ENCODE measurements at regions not wholly inside any gene's neighbourhood (a gene's known extent, or its start where the extent isn't known, plus 50 kb on each side); places are given as distances from the start of the nearest gene placed in this dataset.
A peak's percentile ranks its signal among the peaks of the same experiment; 100 is the strongest.
"Not testable (repeated sequence)": the region's sequence is repeated elsewhere in the genome, so short reads cannot be mapped to it uniquely, and the experiment has no call there.

DNA sequence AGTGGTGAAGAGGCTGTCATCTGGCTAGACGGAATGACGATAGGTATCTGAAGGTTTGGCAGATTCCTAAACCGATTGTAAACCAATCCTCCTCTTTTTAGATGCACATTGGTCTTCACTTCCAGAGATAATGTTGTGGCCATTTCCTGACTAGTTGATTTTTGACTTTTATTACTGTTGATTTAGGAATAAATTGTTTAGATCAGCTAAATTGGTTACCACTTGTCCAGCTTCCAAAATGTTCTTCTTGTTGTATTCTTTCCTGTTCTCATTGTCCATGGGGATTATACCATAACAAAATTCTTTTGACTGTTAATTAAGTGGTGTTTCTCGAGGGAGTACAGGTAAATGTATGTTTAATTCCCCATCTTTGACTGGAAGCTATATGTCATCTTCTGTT, 119.7 kb downstream of the MACROH2A1 start:
- no peak for DNase-seq

- DNase-seq: no peak
These were observed 122.9 kb downstream of the MACROH2A1 start for GRCh38 chr5:135276151-135276550.

- DNase-seq: no peak
These were observed 125.8 kb downstream of the MACROH2A1 start for GRCh38 chr5:135273212-135273611.

DNA sequence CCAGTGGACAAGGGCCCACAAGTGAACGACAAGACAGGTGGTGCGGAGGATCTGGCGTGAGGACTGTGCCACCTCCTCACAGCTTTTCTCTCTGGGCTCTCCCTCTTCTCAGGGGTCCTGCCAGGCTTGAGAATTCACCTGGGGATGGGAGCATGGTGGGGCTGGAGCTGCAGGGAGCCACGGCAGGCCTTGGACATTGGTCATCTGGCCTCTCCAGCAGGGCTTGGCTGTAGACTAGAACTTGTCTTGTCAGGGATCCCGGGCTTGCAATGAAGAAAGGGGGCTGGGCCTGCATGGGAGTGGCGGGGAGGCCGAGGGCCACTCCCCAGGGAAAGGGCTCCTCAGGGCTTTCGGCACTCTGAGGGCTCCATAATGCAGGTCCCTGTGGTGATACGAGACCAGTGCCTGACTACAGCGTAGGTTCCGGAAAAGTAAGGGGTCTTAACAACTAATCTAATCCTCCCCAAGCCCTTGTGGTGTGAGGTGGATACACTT, 126.7 kb downstream of the MACROH2A1 start:
- DNase-seq: no peak

- DNase-seq: peak; percentile 39 to 71
These were observed 127.3 kb downstream of the MACROH2A1 start for GRCh38 chr5:135271533-135272310.

DNA sequence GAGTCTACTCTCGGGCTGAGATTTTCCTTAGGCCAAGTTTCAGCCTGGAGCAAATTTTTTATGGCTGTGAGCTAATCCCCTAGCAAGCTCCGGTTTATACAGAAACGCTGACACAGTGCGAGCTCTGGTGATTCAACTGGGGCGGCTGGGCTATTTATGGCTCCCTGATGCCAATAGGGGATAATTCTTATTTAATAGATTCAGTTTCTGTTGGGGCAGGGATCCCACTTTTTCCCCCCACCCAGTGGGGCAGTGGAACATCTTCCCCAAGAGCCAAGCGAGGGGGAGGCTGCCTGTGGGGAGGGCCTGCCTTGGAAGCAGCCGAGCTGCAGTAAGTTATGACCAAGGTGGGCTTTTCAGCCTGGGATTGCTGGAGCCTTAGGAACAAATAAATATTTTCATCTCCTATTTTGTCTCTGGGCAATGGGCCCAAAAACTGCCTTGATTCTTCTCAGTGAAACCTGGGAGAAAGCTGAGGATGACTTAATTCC, 129.1 kb downstream of the MACROH2A1 start:
- no peak for DNase-seq

- DNase-seq: no peak
These were observed 129.8 kb downstream of the MACROH2A1 start for GRCh38 chr5:135269199-135269598.

- no peak for DNase-seq
These were observed 132.1 kb downstream of the MACROH2A1 start for GRCh38 chr5:135266975-135267374.

DNA sequence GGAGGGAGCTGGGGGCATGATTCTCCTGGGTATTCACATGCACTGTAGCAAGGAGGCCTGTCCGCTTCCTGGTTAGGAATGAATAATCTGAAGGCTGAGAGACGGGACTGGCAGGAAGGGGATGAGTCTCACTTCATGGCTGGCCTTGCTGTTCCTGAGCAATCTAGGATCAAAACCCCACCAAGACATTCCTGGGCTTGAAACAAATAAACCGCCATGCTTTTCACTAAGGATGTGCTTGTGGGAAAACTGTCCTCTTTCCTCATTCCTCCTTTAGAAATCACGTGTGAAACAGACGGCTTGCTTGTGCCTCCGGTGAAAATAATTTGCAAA, 132.8 kb downstream of the MACROH2A1 start:
- no peak for DNase-seq

GRCh38 chr5:135265497-135266302, 133.3 kb downstream of the MACROH2A1 start:
- DNase-seq: no peak

- no peak for DNase-seq
These were observed 134.3 kb downstream of the MACROH2A1 start for GRCh38 chr5:135264451-135265440.

- no peak for DNase-seq
These were observed 135.9 kb downstream of the MACROH2A1 start for GRCh38 chr5:135263022-135263668.

DNA sequence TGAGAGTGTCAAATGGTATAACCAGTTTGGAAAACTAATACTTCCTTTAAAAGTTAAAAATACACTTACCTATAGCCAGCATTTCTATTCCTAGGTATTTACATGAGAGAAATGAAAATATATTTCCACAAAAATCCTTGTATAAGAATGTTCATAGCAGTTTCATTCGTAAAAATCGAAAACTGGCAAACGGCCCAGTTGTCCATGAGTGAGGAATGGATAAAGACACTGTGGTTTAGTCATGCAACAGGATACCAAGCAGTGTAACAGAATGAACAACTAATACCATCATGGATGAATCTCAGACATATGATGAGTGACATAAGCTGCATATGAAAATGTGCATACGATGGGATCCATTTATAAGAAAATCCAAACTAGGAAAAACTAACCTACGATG, 136.7 kb downstream of the MACROH2A1 start:
- no peak for DNase-seq

DNA sequence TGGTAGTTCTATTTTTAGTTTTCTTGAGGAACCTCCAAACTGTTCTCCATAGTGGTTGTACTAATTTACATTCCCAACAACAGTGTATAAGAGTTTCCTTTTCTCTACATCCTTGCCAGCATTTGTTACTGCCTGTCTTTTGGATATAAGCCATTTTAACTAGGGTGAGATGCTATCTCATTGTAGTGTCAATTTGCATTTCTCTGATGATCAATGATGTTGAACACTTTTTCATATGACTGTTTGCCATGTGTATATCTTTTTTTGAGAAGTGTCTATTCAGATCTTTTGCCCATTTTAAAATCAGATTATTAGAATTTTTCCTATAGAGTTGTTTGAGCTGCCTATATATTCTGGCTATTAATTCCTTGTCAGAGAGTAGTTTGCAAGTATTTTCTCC, 138.9 kb downstream of the MACROH2A1 start:
- not testable (repeated sequence) for DNase-seq

DNA sequence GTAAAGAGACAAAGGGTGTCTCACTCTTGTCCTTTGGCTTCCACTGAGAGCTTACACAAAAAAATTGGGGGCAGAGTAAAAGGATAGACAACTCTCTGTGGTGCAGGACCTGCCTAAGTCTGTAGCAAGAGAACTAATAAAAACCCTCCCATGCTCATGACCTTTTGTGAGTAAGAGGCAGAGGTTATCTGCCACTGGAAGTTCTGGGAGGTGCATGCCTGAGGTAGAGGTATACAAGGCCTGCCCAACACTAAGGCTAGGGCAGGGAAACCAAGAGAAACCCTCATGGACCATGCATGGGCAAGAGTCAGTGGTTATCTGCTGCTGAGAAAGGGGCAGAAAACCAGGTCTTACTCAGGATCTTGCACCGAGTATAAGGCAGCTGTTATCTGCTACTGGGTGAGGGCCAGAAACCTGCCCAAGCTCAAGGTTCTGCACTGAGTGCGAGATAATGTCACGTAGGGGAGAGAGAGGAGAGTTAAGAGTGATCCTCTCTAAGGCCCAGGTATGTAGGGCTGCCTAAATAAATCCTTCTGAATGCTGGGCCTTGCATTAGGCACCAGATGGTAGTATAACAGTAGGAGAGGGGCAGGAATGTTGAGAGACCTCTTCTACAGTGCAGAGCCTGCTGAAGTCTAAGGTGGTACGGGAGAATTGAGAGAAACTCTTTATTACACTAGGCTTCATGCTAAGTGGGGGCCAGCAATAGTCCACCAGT, 143.4 kb downstream of the MACROH2A1 start:
- no peak for DNase-seq

DNA sequence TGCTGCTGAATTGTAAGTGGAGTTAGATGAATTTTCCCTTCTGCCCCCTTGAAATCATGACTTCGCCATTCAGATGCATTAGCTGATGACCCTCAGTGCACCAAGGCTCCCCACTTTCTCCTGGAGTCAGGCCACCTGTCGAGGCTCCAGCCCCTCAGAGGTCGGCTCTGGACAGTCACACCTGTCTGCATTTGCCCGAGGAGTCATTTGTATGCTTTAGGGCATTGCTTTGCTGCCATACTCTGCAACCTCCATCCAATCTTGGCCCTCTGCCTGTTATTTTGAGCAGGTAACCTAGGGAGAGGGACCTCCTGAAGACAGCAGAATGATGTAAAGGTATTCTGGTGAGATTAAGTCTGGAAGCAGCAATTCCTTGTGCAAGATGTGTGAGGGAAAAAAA, 144.8 kb downstream of the MACROH2A1 start:
- DNase-seq: no peak

DNA sequence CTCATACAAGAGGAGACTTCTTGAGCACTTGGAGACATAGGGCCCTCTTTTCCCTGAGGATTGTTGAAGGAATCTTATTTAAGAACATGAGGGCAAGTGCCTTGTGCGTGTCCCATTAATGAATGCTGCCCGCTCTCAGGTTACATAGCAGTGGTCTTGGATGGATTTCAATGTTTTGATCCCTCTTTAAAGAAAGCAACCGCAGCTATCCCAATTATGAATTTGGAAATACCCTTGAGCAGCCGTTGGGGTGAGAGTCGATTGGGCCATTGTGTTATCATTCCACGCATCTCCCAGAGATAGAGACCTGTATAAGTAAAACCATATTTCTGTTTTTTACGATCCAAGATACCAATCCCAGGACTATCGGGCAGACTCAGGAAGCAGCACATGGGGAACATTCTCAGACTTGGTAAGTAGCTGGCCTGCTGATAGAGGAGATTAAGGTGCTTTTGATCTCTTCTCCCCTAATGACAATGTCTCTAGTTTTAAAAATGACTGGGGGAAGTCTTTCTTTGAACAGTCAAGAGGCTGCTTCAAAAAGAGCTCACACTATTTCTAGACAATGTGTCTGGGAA, 145.3 kb downstream of the MACROH2A1 start:
- DNase-seq: no peak

GRCh38 chr5:135251093-135251492, 147.9 kb downstream of the MACROH2A1 start:
- no peak for DNase-seq

GRCh38 chr5:135250671-135251070, 148.4 kb downstream of the MACROH2A1 start:
- DNase-seq: no peak

DNA sequence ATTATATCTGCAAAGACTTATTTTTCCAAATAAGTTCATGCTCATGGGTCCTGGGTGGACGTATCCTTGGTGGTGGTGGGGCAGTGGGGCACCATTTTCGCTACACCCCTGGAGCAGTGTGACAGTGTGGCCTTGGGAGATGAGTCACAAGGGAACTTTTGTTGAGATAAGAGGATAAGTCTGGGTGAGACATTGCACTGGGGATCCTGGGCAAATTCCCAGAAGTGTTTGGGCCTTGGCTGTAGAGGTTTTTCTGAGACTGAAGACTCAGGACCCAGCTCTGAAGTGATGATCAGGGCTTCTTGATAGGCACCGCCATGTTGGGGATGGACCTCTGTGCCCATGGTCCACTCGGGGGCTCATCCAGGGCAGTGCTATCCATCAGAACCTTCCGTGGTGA, 149.4 kb downstream of the MACROH2A1 start:
- DNase-seq: no peak

- no peak for DNase-seq
These were observed 150.2 kb downstream of the MACROH2A1 start for GRCh38 chr5:135248801-135249231.

All from inflammatory macrophage treated with lipopolysaccharide for 1 hour (primary cell).